PFSK-1 (cell line): ENCODE measurements at regions not wholly inside any gene's neighbourhood (a gene's known extent, or its start where the extent isn't known, plus 50 kb on each side); places are given as distances from the start of the nearest gene placed in this dataset.

Experiments used
- FOXP2 ChIP-seq: optimal IDR thresholded peaks from 2 replicates; pipeline ENCODE3; 2011; ENCODE audit warnings: borderline replicate concordance, control low read depth, inconsistent platforms; ENCODE audit not compliant: insufficient read depth; ENCODE audit errors: extremely low read length, extremely low read depth
- POLR2AphosphoS5 ChIP-seq: IDR thresholded peaks from 2 replicates; pipeline ENCODE4 v1.6.1; 2012; ENCODE audit warnings: low read depth, mild to moderate bottlenecking, control low read depth, low read length, moderate library complexity
- REST ChIP-seq, 2 experiments: IDR thresholded peaks; 2 replicates each; pipeline versions ENCODE4 v1.6.1 to v1.8.0; 2011 to 2012; ENCODE audit warnings: low read depth in 2 of 2, low read length in 2 of 2, control low read depth in 1 of 2, inconsistent platforms in 1 of 2, mild to moderate bottlenecking in 1 of 2, moderate library complexity in 1 of 2; ENCODE audit not compliant: insufficient read depth in 1 of 2
- SIN3A ChIP-seq: IDR thresholded peaks from 2 replicates; pipeline ENCODE4 v1.6.1; 2012; ENCODE audit warnings: mild to moderate bottlenecking, low read length, moderate library complexity, borderline replicate concordance; ENCODE audit not compliant: insufficient read depth
- TAF1 ChIP-seq: IDR thresholded peaks from 2 replicates; pipeline ENCODE4 v1.6.1; 2012; ENCODE audit warnings: low read length, control low read depth, borderline replicate concordance; ENCODE audit not compliant: insufficient read depth

- TF ChIP-seq FOXP2 (no peak), TAF1 (no peak), REST (IDR thresholded peaks at IDR 0.05; ENCODE audit: insufficient read depth in 1 of 2, low read depth in 2 of 2, low read length in 2 of 2) (no peak), SIN3A (no peak), POLR2AphosphoS5 (no peak)
These were observed 165.3 kb upstream of the USP24 start for GRCh38 chr1:55380355-55380970.

GRCh38 chr1:55378582-55378981, 163.4 kb upstream of the USP24 start:
- TF ChIP-seq SIN3A (no peak), POLR2AphosphoS5 (no peak), REST (IDR thresholded peaks at IDR 0.05; ENCODE audit: insufficient read depth in 1 of 2, low read depth in 2 of 2, low read length in 2 of 2) (no peak), TAF1 (no peak), FOXP2 (no peak)

- TF ChIP-seq SIN3A (no peak), POLR2AphosphoS5 (no peak), REST (IDR thresholded peaks at IDR 0.05; ENCODE audit: insufficient read depth in 1 of 2, low read depth in 2 of 2, low read length in 2 of 2) (no peak), TAF1 (no peak), FOXP2 (no peak)
These were observed 161.7 kb upstream of the USP24 start for GRCh38 chr1:55376897-55377296.

- TF ChIP-seq FOXP2 (no peak), TAF1 (no peak), POLR2AphosphoS5 (no peak), REST (IDR thresholded peaks at IDR 0.05; ENCODE audit: insufficient read depth in 1 of 2, low read depth in 2 of 2, low read length in 2 of 2) (no peak), SIN3A (no peak)
These were observed 160.6 kb upstream of the USP24 start for GRCh38 chr1:55375617-55376258.
